BLaER1 (cell line): ENCODE measurements at regions not wholly inside any gene's neighbourhood (a gene's known extent, or its start where the extent isn't known, plus 50 kb on each side); places are given as distances from the start of the nearest gene placed in this dataset.

Source experiments
- H3K27ac ChIP-seq: shearing (Covaris generic); formaldehyde crosslinking; 2 replicates; pipeline ENCODE4 v1.8.1; 2022
- H3K27me3 ChIP-seq: shearing (Covaris generic); formaldehyde crosslinking; 2 replicates; pipeline ENCODE4 v1.8.1; 2022
- H3K36me3 ChIP-seq: shearing (Covaris generic); formaldehyde crosslinking; 2 replicates; pipeline ENCODE4 v1.8.1; 2022
- H3K4me1 ChIP-seq: shearing (Covaris generic); formaldehyde crosslinking; 2 replicates; pipeline ENCODE4 v1.8.1; 2022
- H3K4me2 ChIP-seq: shearing (Covaris generic); formaldehyde crosslinking; 2 replicates; pipeline ENCODE4 v1.8.1; 2022
- H3K4me3 ChIP-seq: shearing (Covaris generic); formaldehyde crosslinking; 2 replicates; pipeline ENCODE4 v1.8.1; 2022
- H3K9ac ChIP-seq: shearing (Covaris generic); formaldehyde crosslinking; 2 replicates; pipeline ENCODE4 v1.8.1; 2022
- H3K9me3 ChIP-seq: shearing (Covaris generic); formaldehyde crosslinking; 2 replicates; pipeline ENCODE4 v1.8.1; 2022
- H4K20me1 ChIP-seq: shearing (Covaris generic); formaldehyde crosslinking; 2 replicates; pipeline ENCODE4 v1.8.1; 2022
- Cebpa-rat ChIP-seq: shearing (Covaris generic); IDR thresholded peaks from 2 replicates; pipeline ENCODE4 v1.8.1; 2022

DNA sequence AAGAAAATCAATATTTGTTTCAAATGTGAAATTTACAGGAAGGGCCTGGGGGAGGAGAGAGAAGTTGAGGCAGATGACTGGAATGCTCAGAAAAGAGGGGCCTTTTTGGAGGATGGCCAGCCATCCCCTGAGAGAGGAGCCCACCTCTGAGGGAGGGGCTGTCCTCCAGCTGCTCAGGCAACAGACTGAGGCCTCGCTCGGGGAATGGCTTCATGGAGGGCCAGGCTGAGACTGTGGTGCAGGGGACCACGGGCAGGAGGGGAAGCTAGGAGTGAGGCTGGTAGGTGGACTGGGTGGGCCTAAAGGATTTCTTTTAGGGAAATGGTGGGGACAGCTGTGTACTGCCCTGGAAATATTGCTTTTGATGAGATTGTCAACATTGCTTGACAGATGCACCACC lies 73.5 kb upstream of the CADM1 start:
- no peaks in the 10 kb centered on the region for H3K4me1 ChIP-seq
- H4K20me1 ChIP-seq, result no peaks in the 10 kb centered on the region
- no peak overlapping the region for H3K4me3 ChIP-seq
- no peak overlapping the region for H3K9ac ChIP-seq
- H3K27me3 ChIP-seq, result no peaks in the 10 kb centered on the region
- no peak overlapping the region for H3K4me2 ChIP-seq
- H3K27ac ChIP-seq, result no peak overlapping the region
- no peaks in the 10 kb centered on the region for H3K36me3 ChIP-seq
- no peak for TF ChIP-seq Cebpa-rat
- H3K9me3 ChIP-seq, result no peaks in the 10 kb centered on the region

DNA sequence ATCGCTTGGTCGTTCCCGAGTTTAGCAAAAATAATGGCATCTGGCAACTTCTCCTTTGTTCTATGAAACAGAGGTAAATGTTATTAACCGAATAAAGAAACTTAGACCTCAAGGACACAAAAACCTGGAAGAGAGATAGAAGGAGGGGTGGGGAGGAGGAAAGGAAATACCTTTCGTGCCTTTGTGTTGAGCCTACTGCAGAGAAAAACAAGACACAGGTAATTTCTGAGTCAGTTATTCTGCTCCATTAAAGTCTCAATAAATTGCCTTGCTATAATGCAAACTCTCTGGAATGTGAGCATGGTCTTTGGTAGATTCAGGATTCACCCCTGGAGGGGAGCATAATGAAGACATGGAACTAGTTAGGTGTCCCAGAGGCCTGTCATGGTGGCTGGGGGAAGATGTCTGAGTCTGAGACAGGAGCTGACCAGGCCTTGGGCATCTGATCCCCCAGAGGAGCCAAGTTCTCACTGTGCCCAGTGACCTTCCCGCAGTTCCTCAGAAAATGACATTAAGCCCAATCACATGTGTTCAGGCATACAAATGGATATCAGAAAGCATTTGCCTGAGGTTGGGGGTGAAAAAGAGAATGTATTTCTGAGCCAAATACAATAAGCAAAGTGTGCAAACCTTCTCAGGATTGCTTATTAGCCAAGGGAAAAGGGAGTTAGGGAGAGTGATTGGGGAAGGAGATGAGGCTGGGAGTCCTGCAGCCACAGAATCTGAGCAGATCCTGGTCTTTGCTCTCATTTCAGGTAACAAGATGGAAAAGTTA lies 72.6 kb upstream of the CADM1 start:
- TF ChIP-seq Cebpa-rat, result no peak
- Histone ChIP-seq H3K27ac (no peak overlapping the region), H3K9me3 (no peaks in the 10 kb centered on the region), H3K4me1 (no peaks in the 10 kb centered on the region), H3K36me3 (no peaks in the 10 kb centered on the region), H3K27me3 (no peaks in the 10 kb centered on the region), H4K20me1 (no peaks in the 10 kb centered on the region), H3K4me2 (no peak overlapping the region), H3K4me3 (no peak overlapping the region), H3K9ac (no peak overlapping the region)

DNA sequence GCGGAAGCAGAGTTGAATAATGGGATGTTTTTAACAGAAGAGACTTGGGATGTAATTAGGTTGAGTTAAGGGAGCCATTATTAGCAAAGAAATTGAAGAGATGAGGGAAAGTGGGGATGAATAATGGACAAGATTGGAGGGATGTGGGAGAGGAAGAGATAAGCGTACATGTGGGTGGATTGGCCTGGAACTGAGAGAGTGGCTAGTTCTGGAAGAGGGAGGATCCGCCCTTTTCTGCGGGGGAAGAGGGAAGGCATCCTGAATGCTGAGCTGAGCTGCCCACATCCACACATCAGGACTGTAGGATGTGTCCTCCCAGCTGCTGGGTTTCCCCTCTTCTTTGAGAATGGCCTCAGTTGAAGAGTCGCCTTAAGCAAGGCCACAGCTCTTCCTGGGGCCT lies 68.3 kb upstream of the CADM1 start:
- TF ChIP-seq Cebpa-rat, result no peak
- no peaks in the 10 kb centered on the region for H3K9me3 ChIP-seq
- H3K4me2 ChIP-seq, result no peak overlapping the region
- H3K36me3 ChIP-seq, result no peaks in the 10 kb centered on the region
- no peaks in the 10 kb centered on the region for H4K20me1 ChIP-seq
- no peaks in the 10 kb centered on the region for H3K4me1 ChIP-seq
- H3K9ac ChIP-seq, result no peak overlapping the region
- no peaks in the 10 kb centered on the region for H3K27me3 ChIP-seq
- no peak overlapping the region for H3K27ac ChIP-seq
- no peak overlapping the region for H3K4me3 ChIP-seq

DNA sequence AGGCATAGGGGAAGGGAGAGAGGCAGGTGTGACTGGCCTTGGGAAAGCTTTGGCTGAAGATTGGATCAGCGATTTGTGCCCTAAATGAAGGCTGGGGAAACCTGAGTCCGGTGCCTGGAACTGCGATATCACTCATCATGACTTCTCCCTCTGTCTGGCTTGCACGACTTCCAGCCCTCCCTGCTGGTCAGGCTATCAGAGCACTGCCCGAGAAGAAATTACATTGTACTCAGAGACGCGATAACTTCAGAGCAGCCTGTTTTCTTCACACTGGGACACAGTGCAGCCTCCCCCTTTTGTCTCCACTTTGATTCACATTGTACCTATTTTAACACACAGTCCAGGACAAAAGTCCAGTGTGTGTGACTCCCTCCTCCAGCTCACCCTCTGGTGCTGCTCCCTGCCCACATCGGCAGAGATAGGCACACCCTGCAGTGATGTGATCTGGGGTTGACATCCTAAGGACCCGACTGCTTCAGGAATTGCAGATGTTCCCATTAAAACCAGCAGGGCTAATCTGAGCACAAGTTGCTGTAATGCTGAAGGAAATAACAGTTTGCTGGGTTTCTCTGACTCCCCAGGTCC lies 62.1 kb upstream of the CADM1 start:
- H3K36me3 ChIP-seq, result no peaks in the 10 kb centered on the region
- no peaks in the 10 kb centered on the region for H4K20me1 ChIP-seq
- no peaks in the 10 kb centered on the region for H3K9me3 ChIP-seq
- TF ChIP-seq Cebpa-rat, result no peak
- no peak overlapping the region for H3K9ac ChIP-seq
- H3K4me1 ChIP-seq, result no peaks in the 10 kb centered on the region
- no peaks in the 10 kb centered on the region for H3K27me3 ChIP-seq
- H3K27ac ChIP-seq, result no peak overlapping the region
- no peak overlapping the region for H3K4me2 ChIP-seq
- no peak overlapping the region for H3K4me3 ChIP-seq

DNA sequence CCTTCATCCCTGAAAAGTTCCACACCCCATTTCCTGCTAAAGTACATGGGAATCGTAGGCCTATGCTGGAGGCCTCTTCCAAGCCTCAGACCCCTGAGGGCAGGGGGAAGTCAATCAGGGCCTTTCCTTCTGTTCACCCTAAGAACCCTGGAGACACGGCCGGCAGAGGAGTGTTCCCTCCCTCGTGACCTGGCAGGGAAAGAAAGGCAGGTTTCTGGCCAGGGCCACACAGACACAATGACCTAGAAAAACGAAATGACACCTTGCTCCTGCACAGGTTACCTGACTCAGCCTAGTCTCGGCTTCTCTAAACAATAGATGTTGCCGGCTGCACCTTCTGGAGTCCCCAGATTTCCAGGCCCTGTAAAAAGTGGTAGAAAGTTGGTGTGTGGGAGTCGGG lies 60.6 kb upstream of the CADM1 start:
- TF ChIP-seq Cebpa-rat, result no peak
- H3K9me3 ChIP-seq, result no peaks in the 10 kb centered on the region
- H3K9ac ChIP-seq, result no peak overlapping the region
- H3K36me3 ChIP-seq, result no peaks in the 10 kb centered on the region
- H3K4me2 ChIP-seq, result no peak overlapping the region
- no peak overlapping the region for H3K27ac ChIP-seq
- no peaks in the 10 kb centered on the region for H4K20me1 ChIP-seq
- no peaks in the 10 kb centered on the region for H3K27me3 ChIP-seq
- no peaks in the 10 kb centered on the region for H3K4me1 ChIP-seq
- H3K4me3 ChIP-seq, result no peak overlapping the region

DNA sequence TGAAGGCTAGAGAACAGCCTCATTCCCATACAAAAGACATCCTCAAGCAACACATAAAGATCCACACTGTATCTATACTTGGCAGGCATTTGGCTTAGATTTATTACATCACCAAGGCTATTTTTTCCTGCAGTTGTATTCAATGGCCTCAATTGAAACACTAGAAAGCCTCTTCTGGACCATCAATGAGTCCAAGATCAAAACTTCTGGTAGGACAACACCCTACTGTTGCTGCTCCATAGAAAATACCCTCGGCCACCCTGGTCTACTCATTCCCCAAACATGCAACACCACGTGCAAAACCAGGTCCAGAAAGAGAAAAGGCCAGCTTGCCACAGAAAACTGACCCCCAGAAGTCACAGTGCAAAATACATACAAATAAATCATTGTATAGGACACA lies 56.9 kb upstream of the CADM1 start:
- TF ChIP-seq Cebpa-rat, result no peak
- no peak overlapping the region for H3K9ac ChIP-seq
- H3K4me1 ChIP-seq, result peaks cover 11% of the 10 kb centered on the region
- no peaks in the 10 kb centered on the region for H3K36me3 ChIP-seq
- H3K27me3 ChIP-seq, result no peaks in the 10 kb centered on the region
- H3K4me2 ChIP-seq, result no peak overlapping the region
- no peaks in the 10 kb centered on the region for H3K9me3 ChIP-seq
- H3K27ac ChIP-seq, result no peak overlapping the region
- no peak overlapping the region for H3K4me3 ChIP-seq
- no peaks in the 10 kb centered on the region for H4K20me1 ChIP-seq

DNA sequence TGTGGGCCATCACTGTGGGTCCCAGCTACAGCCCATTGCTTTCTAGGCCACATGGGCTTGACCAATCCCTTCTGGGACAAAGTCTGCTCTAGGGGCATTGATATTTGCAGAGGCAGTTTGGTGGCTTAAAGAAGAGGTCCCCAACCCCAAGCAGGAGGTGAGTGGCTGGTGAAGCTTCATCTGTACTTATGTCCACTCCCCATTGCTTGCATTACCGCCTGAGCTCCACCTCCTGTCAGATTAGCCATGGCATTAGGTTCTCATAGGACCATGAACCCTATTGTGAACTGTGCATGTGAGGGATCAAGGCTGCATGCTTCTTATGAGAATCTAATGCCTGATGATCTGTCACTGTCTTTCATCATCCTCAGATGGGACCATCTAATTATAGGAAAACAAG lies 54.4 kb upstream of the CADM1 start:
- H4K20me1 ChIP-seq, result no peaks in the 10 kb centered on the region
- no peaks in the 10 kb centered on the region for H3K27me3 ChIP-seq
- H3K27ac ChIP-seq, result no peak overlapping the region
- no peak for TF ChIP-seq Cebpa-rat
- H3K4me2 ChIP-seq, result no peak overlapping the region
- H3K4me3 ChIP-seq, result no peak overlapping the region
- no peaks in the 10 kb centered on the region for H3K36me3 ChIP-seq
- H3K9ac ChIP-seq, result no peak overlapping the region
- peaks cover 11% of the 10 kb centered on the region for H3K4me1 ChIP-seq
- H3K9me3 ChIP-seq, result no peaks in the 10 kb centered on the region

DNA sequence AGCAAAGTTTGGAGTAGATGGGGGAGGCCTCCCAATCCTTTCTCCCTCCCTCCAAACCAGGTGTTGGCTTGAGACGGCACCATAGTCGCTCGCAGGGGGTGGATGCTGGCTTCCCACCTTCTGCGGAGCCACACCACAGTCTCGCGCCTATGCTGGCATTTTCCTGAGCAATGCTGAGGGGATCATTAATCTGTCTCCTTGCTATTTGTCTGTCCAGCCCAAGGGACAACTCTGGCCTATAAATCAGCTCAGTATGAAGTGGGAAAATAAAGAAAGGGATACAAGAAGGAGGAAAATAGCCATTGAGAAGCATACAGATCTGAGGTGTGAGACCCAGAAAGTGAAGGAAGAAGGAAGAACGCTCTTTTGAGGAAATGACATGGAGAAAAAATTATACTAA lies 53.5 kb upstream of the CADM1 start:
- no peak overlapping the region for H3K27ac ChIP-seq
- no peak overlapping the region for H3K4me3 ChIP-seq
- no peaks in the 10 kb centered on the region for H4K20me1 ChIP-seq
- H3K36me3 ChIP-seq, result no peaks in the 10 kb centered on the region
- TF ChIP-seq Cebpa-rat, result no peak
- H3K9ac ChIP-seq, result no peak overlapping the region
- H3K27me3 ChIP-seq, result no peaks in the 10 kb centered on the region
- no peak overlapping the region for H3K4me2 ChIP-seq
- peaks cover 11% of the 10 kb centered on the region for H3K4me1 ChIP-seq
- no peaks in the 10 kb centered on the region for H3K9me3 ChIP-seq

DNA sequence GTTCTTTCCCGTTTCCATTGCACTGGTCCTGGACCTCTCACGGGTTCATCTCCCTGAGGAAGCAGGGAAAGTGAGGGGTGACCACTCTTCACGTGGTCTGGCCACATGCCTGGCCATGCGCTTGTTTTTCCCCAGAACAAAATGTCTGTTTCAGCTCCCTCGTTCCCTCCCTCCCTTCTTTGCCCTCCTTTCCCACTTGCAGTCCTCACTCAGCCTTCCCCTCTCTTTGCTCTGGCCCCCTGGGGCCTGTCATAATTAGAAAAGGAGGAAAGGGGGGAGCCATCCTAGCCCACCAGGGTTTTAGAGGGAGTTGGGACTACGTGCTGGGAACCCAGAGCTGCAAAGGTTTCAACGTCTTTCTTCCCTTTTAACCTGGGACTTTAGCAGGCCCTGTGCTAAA lies 52.8 kb upstream of the CADM1 start:
- no peaks in the 10 kb centered on the region for H3K36me3 ChIP-seq
- peak overlapping the region; percentile 61 for H3K4me2 ChIP-seq
- no peaks in the 10 kb centered on the region for H3K27me3 ChIP-seq
- H3K4me3 ChIP-seq, result no peak overlapping the region
- no peaks in the 10 kb centered on the region for H4K20me1 ChIP-seq
- H3K27ac ChIP-seq, result 0 out of 2 replicates have a peak overlapping the region, but pooled peaks have one; percentile 44
- H3K9ac ChIP-seq, result no peak overlapping the region
- no peaks in the 10 kb centered on the region for H3K9me3 ChIP-seq
- H3K4me1 ChIP-seq, result peaks cover 11% of the 10 kb centered on the region
- TF ChIP-seq Cebpa-rat, result no peak

DNA sequence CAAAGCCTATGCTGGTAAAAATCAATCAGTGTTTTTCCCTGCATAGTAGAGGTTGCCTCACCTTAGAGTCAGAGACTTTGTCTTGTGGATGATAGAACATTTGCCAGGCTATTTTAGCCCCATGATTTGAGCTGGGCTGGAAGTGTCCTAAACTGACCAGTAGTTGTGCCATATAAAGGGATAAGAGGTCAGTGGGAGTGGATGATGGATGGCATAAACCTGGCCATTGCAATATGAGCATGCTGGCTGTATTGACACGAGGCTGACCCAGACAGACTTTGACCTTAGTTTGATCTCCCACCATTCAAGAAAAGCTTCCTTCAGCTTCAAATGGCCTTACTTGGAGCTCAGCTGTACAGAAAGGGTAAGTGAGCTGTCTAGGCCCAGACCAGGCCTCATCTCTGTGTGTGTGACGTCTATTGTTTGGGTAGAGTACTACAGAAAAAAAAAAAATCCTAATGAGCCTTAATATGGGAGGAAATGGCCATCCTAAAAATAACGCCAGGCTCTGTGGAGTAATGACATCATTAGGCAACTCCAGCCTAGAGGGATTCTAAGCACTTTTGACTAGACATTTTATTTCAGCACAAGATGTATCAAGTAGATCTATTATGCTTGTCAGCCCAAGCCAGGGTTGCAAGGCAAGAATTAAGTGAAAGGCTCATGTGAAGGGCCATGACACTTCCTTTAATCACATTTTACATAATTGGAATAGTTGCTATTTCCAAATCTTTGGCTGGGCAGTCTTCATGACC lies 51.3 kb upstream of the CADM1 start:
- Histone ChIP-seq H3K9me3 (no peaks in the 10 kb centered on the region), H3K36me3 (no peaks in the 10 kb centered on the region), H3K4me1 (peaks cover 11% of the 10 kb centered on the region), H3K27ac (no peak overlapping the region), H4K20me1 (no peaks in the 10 kb centered on the region), H3K27me3 (no peaks in the 10 kb centered on the region), H3K9ac (no peak overlapping the region), H3K4me2 (no peak overlapping the region), H3K4me3 (no peak overlapping the region)
- TF ChIP-seq Cebpa-rat, result no peak
